Activated gamma-delta T cell treated with anti-CD3 and anti-CD28 coated beads, Interleukin-2, amount 50 U/mL, for 16 hours (primary cell): ENCODE measurements at regions not wholly inside any gene's neighbourhood (a gene's known extent, or its start where the extent isn't known, plus 50 kb on each side); places are given as distances from the start of the nearest gene placed in this dataset.
"Not testable (repeated sequence)": the region's sequence is repeated elsewhere in the genome, so short reads cannot be mapped to it uniquely, and the experiment has no call there.

ENCODE experiments used
- DNase-seq: peaks from one replicate; pipeline ENCODE4 v3.0.0-alpha.2; 2020; ENCODE audit warnings: low read depth

DNA sequence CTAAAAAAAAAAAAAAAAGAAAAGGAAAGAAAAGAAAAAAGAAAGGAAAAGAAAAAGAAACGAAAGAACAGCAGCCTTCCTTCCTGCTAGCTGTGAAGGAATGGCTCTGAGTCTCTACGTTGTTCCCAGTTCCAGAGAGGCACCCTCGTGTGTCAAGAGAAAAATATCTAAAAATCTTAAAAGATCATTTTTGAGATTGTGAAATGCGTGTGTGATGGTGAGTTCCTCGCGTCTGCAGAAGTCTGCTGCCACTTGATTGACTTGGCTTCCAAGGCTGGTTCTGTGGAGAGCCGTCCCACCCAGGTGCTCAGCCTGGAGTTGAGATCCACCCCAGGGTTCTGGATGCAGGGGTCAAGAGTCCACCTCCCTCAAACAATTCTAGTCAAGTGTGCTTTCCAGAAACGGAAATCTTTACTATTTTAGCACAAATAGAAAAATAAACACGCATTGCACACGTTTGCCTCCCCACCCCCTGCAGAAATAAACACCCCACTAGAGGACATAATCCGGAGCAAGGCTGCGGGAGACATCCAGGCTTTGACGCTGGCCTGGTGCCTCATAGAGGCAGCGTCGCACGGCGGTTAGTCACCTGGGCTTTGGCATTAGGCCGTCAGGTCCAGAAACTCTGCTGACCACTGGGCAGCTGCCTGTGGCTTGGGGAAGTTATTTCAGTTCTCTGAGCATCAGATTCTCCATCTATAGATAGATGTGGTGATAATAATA, 265.4 kb downstream of the FAM43A start:
- DNase-seq, result no peak

DNA sequence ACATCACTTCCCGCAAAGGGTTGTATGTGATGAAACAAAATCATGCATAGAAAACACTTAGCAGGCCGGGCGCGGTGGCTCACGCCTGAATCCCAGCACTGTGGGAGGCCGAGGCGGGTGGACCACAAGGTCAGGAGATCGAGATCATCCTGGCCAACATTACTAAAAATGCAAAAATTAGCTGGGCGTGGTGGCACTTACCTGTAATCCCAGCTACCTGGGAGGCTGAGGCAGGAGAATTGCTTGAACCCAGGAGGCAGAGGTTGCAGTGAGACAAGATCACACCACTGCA, 265.9 kb downstream of the FAM43A start:
- DNase-seq, result not testable (repeated sequence)

DNA sequence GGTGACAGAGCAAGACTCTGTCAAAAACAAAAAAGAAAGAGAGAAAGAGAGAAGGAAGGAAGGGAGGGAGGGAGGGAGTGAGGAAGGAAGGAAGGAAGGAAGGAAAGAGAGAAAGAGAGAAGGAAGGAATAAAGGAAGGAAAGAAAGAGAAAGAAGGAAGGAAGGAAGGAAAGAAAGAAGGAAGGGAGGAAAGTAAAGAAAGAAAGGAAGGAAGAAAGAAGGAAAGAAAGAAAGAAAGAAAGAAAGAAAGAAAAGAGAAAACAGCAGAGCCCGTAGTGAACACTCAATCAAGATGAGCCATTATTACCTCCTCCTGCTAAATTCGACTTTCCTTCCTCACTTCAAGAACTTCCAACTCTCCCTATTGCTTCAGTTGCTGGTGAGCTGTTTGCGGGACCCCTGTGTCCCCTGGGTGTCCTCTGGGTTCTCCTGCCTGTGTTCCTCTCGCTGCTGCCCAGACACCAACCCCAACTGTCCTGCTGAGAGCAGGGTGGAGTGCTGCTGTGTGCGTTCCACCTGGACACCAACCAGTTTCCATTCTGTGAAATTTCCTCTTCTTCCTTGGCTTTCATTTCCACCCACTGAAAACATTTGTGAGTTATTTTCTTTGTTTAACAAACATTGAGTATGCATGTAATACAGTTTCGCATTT, 266.4 kb downstream of the FAM43A start:
- no peak for DNase-seq

DNA sequence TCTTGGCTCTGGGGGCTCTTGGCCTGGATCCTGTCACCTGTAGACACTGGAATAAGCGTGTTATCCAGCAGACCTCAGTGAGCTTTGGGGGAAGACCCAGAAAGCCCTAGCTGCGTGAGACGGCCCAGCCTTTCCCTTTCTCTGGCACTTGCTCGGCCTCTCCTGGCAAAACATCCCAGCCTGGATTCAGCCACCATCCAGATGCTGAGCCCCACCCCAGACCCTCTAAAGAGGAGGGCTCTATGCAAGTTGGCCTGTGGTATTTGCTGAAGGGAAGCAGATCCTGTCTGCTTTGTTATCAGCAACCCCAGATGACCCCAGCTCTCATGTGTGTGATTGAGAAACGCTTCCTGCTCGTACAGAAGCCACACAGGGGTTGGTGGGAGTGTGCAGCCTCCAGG, 267.2 kb downstream of the FAM43A start:
- no peak for DNase-seq

DNA sequence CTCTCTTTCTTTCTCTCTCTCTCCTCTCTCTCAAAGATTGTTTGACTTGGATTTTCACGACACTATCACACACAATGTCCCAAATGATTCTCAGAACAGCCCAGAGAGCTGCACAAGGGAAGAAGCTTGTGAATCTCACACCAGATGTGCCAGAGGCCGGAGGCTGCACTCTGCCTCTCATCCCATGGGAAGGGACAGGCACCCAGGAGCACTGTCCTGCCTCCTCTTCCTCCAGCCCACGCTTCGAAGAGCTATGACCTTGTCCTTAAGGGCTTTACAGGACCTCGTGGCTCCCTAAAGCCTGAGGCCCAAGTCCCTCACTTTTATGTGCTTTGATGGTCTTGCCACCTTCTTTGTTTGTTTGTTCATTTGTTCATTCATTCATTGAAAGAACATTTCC, 267.6 kb downstream of the FAM43A start:
- DNase-seq, result no peak

DNA sequence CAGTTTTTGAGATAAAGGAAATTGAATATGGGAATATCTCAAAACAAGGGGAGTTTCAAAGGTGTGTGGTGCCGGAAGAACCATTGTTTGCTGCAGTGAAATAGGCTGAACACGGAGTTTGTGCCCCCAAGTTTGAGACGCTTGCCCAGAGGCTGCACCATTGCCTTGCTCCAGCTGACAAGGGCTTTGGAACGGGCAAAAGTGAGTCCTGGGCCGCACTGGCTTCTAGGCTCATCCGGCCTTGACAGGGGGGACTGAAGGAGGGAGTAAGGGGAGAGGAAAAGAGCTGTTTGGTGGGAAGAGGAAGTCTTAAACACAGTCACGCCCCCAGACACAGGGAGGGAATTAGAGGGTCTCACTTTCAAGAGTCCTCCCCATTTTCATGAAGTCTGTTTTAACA, 269.9 kb downstream of the FAM43A start:
- DNase-seq, result no peak

DNA sequence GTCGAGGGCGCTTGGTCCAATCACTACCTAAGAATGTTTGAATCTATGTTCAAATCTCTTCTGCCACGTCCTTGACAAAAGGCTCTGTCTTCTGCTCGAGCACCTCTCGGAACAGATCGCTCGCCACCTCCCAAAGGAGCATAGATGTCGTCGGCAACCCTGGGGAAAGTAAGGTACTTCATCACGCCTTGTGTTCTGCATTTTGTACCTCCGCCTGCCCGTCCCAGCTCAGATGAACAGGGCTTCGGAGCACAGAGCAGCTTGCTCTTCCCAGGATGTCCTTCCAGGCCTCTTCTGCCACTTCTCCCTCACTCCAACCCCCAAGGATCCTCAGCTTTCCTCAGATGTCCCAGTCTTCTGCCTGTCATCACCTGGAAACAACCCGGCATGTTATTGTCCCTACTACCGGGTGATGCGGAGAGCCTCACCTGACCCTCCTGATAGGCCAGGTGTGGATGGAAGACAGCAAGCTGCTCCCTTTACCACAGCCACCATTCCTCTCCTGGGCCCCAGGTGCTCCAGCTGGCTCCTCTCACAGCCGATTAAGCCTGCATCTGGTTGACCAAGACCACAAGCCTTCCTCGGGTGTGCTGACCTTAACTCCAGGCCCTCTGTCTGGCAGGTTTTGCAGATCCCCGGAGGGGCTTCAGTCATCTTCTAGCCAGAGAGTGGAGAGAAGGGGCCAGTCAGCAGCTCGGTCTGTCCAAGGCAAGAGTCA, 270.5 kb downstream of the FAM43A start:
- no peak for DNase-seq

DNA sequence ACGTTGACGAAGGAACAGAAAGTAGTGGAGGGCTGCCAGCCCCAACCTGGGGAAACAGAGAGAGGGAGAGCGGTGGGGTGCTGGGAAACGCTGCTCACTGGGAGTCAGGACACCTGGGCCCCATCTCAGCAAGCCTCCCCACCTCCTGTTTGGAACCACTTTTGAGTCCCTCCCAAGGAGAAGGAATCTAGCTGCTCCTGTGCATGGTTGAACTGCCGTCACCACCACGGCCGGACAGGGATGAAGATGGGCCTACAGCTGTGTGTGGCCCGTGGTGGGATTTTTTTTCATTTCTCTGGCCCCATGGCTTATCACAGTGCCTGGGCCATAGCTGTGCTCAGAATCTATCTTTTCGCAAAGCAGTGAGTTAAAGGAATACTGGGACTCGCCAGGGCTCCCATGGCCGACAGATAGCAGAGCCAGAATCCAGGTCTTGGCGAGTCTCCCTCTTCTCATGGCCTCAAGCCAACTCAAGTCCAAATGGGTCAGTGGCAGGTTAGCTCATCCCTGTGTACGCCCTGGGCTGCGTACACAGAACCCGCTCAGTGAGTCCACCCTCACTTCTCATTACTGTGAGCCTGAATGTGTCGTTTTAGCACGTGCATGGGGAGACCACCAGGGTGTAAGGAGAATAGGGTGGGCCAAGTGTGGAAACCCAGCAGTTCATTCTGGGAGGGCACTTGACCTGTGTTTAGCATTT, 271.2 kb downstream of the FAM43A start:
- DNase-seq, result no peak

DNA sequence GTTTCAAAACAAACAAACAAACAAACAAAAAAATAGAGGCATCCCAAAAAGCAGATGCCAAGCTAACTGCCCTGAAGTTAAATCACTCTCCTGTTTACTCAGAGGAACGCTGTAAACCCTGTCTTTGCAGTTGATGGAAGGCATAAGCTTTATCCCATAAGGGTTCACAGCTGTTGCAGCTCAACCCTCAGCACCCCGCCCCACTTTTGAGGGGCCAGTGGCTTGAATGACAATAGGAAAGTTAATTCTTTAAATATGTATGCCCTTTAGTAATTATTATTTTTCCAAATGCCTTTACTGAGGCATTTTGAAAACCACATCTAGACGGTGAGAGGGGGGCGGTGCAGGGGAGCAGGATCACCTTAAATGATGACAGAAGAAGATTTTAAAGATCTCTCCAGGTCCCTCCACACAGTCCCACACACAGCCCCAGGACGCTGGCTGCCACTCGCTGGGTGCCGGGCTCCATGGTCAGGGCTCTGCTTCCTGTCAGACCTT, 272.1 kb downstream of the FAM43A start:
- no peak for DNase-seq

DNA sequence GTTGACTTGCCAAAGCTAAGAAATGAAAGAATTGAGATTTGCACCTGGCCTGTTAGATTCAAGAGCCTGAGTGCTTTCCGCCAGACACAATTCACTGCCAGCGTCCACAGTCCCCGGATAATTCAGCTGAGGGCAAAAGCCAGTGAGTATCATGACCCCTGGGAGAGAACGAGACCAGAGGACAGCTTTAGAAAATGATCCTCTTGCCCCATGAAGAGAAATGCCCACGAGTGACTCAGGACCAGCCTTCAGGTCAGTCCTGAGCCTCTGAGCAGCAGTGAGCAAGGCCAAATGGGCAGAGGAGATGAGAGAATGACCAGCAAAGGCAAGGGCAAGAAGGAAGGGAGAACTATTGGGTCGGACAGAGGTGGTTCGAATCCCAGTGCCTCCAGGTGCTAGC, 273.5 kb downstream of the FAM43A start:
- no peak for DNase-seq

DNA sequence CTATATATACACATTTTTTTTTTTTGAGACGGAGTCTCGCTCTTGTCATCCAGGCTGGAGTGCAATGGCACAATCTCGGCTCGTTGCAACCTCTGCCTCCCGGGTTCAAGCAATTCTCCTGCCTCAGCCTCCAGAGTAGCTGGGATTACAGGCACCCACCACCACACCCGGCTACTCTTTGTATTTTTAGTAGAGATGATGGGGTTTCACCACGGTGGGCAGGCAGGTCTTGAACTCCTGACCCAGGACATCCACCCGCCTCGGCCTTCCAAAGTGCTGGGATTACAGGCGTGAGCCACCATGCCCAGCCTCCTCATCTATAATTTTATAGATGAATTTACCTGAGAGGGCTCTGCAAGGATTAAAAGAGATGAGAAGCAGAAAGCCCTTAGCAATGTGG, 274.0 kb downstream of the FAM43A start:
- DNase-seq, result not testable (repeated sequence)

DNA sequence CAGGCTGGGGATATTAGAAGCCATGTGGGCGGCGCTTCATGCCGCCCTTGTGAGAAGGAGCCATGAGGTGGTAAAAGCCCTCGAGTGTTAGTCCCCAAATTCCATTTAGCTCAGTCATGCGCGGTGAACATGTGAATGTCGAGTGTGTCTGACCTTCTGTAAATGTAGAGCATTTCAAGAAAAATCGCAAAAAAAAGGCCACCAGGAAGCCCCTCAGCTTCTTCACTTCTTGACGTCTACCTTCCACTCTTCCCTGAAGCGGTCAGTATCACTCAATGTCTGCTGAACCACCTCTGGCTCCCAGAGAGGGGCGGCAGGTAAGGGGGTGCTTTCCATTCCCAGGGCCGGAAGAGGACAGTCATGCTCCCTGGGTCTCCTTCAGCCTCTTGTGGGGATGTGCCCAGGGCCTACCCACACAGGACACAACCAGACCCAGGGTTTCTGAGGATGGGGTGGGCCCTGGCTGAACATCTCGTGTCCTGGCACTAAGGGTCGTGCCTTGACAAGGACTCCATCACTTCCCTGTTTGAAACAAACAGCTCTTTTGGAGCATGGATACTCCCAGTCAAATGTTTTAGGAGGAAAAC, 274.9 kb downstream of the FAM43A start:
- no peak for DNase-seq

DNA sequence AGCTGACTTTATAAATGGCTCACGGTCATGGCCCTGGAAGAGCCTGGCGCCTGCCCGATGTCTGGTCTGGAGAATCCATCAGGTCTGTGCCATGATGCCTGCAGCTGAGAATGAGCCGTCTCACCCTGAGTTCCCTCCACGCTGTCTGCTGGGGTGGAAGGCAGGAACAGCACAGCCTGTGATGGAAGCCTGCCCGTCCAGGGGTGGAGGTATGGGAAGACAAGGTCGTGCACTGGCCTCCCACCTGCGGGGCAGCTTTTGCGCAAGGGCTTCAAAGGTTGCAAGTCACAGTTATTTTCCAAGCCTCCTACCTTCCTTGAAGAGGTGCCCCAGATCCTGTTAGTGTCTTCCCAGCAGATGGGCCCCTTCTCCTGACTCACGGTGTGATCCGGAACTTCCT, 275.5 kb downstream of the FAM43A start:
- no peak for DNase-seq

DNA sequence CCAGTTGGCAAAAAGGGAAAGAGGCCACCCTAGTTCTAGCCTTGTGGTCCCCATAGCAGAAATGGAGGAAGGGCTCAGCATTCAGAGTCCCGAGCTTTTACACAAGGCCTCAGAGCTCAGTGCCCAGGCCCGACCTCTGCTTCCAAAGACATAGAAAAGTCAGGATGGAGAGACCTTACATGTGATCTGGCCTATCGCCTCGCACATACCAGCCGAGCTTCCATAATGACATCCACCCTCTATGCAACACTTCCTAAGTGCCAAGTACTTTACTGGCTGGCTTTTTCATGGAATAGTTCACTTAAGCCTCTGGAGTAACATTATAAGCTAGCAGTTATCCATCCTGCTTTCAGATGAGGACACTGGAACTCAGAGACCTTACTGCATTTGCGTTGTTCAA, 275.9 kb downstream of the FAM43A start:
- DNase-seq, result no peak

DNA sequence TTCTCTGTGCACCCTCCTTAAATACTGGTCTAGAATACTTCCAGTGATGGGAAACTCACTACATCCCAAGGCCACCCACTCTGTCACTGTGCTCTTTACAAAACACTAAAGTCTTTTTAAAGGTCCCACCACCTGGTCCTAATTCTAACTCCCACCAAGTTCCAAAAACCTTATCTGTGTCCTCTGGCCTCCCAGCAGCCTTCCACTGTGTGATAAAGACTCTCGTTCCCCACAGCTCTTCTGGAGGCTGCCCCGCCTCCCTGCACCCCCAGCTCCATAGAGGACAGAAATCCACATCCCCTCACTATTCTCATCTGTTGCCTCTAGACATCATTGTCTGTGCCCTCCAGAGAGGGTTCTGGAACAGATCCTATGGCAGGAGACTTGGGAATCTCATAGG, 276.4 kb downstream of the FAM43A start:
- DNase-seq, result no peak

DNA sequence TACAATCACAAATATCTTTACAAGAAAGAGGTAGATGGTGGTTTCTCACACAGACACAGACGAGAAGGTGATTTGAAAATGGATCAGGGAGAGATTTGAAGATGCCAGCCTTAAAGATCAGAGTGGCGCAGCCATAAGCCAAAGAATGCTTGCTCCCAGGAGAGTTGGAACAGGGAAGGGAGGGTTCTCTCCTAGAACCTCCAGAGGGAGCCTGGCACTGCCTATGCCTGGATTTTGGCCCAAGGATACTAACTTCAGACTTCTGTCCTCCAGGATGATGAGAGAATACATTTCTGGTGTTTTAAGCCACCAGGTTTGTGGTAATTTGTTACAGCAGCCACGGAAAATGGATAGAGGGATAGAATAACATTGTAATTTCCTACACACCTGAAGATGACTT, 279.1 kb downstream of the FAM43A start:
- DNase-seq, result no peak

DNA sequence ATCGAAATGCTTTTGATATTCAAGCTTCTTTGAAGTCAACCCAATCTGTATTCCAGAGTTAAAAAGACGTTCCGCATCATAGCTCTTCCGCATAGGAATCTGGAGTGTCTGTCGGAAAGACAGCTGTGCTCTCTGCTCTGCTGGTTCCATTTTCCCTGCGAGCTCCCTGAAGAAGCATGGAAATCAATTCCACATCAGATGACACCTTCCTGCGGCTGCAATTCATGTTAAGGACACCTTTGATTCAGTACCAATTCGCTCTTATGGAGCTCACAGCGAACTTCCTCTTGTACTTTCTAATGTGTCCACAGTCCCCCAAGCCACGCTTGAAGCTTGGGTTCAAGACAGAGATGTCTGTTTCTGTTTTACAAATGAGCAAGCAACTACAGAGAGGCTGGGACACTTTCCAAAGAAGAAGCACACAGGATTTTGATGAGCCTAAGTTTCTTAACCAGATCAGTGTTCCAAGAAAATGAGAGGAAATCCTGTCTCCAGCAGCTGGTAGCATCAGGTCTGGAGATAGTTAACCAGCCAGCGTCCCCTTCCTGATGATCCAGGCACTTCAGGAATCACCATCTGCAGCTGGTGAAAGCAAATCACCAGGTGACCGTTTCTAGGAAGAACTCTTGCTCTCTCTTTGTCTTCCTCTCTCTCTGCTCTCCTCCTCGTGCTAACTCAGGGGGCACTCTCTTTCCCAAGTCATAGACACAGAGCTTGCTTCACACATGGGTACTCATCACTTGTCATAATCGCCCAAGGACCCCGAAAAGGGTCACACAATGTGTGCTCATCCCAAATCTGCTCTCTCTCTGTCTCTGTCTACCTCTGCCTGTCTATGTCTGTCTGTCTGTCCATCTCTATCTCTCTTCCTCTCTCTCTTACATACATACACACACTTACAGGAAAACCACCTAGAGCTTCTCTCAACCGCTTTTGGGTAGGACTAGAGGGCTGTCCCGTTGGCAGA, 281.8 kb downstream of the FAM43A start:
- DNase-seq, result no peak

DNA sequence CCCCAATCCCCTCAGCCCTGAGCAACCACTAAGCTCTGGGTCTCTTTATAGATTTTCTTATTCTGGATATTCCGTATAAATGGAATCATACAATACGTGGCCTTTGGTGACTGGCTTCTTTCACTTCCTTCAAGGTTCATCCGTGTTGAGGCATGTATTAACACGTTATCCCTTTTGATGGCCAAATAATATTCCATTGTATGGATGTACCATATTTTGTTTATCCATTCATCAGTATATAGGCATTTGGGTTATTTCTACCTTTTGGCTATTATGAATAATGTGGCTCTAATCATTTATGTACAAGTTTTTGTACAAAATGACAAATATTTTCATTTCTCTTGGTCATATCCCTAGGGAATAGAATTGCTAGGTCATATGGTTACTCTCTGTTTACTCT, 284.4 kb downstream of the FAM43A start:
- no peak for DNase-seq

DNA sequence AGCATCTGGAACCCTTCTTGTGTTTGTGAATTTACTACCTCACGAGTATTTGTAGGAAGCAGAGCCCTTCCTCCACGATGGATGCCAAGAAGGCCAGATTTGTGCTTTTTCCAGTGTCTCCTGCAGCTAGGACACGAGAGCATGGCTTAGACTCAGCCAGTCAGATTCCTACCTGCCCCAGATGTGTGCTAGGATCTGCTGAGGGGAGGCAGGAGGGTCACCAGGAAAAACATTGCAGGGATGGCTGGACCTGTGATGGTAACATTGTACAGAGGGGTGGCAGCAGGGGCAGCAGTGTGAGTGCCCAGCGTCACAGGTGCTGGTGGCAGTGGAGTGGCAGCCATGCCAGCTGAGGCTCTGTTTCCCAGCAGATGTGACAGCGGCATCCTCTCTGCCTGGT, 285.3 kb downstream of the FAM43A start:
- no peak for DNase-seq

DNA sequence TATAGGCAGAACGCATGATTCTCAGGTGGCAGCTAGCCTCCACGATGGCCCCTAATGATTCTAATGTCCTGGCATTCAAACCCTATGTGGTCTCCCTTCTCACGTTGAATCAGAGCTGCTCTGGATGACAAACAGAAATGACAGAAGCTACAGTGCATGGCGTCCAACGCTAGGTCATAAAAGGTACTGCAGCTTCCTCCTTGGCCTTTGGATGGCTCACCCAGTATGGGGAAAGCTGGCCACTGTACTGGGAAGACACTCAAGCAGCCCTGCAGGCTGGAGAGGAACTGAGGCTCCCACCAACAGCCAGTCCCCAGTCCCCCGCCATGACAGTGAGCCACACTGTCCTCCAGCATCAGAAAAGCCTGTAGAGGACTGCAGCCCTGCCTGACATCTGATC, 286.3 kb downstream of the FAM43A start:
- DNase-seq, result no peak

DNA sequence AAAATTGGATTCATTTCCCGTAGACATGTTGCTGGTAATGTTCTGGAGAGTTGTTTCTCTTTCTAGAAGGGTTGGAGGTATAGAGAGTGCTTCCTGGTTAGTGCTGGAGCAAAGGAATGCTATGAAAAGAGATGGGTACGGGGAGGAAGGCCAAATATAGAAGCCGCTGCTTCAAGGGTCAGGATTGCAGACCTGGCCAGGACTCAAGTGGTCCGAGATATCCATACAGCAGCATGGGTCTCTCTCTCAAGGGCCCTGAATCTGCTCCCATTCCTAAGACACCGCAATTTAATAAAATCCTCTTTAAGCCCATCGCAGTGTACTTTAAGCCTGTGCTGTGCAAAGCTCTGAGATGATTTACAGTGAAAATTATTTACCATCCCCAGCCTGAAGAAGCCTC, 287.0 kb downstream of the FAM43A start:
- no peak for DNase-seq
